ENCODE measurements at regions not wholly inside any gene's neighbourhood (a gene's known extent, or its start where the extent isn't known, plus 50 kb on each side); places are given as distances from the start of the nearest gene placed in this dataset.

GRCh38 chr10:10796061-10796773, 221.5 kb upstream of the CELF2 start:
- no peak for DNase-seq

- DNase-seq: no peak
Measured at GRCh38 chr10:10796774-10797415, 220.8 kb upstream of the CELF2 start.

- DNase-seq: no peak
Measured at GRCh38 chr10:10797513-10797912, 220.2 kb upstream of the CELF2 start.

- DNase-seq: no peak
Measured at GRCh38 chr10:10798102-10798863, 219.4 kb upstream of the CELF2 start.

GRCh38 chr10:10798864-10799192, 218.8 kb upstream of the CELF2 start:
- no peak for DNase-seq

- DNase-seq: no peak
Measured at GRCh38 chr10:10800961-10801360, 216.7 kb upstream of the CELF2 start.

- no peak for DNase-seq
Measured at GRCh38 chr10:10803278-10803677, 214.4 kb upstream of the CELF2 start.

GRCh38 chr10:10804061-10804460, 213.6 kb upstream of the CELF2 start:
- no peak for DNase-seq

- no peak for DNase-seq
Measured at GRCh38 chr10:10804998-10805740, 212.5 kb upstream of the CELF2 start.

- no peak for DNase-seq
Measured at GRCh38 chr10:10807106-10807505, 210.6 kb upstream of the CELF2 start.

GRCh38 chr10:10811562-10811961, 206.1 kb upstream of the CELF2 start:
- DNase-seq: no peak

GRCh38 chr10:10813656-10814055, 204.0 kb upstream of the CELF2 start:
- no peak for DNase-seq

- no peak for DNase-seq
Measured at GRCh38 chr10:10814069-10814468, 203.6 kb upstream of the CELF2 start.

- no peak for DNase-seq
Measured at GRCh38 chr10:10816447-10816846, 201.2 kb upstream of the CELF2 start.

GRCh38 chr10:10817609-10818008, 200.1 kb upstream of the CELF2 start:
- no peak for DNase-seq

GRCh38 chr10:10818082-10818481, 199.6 kb upstream of the CELF2 start:
- DNase-seq: no peak

GRCh38 chr10:10819206-10819856, 198.3 kb upstream of the CELF2 start:
- DNase-seq: no peak

- DNase-seq: no peak
Measured at GRCh38 chr10:10821926-10822325, 195.7 kb upstream of the CELF2 start.

- DNase-seq: no peak
Measured at GRCh38 chr10:10824591-10825148, 193.0 kb upstream of the CELF2 start.

- no peak for DNase-seq
Measured at GRCh38 chr10:10826125-10826524, 191.5 kb upstream of the CELF2 start.

GRCh38 chr10:10828623-10829022, 189.0 kb upstream of the CELF2 start:
- DNase-seq: no peak

- no peak for DNase-seq
Measured at GRCh38 chr10:10829576-10829975, 188.1 kb upstream of the CELF2 start.

All from NCI-H2171 treated with DMSO at 0.1 percent for 48 hours (cell line).